Activated CD4-positive, alpha-beta T cell treated with anti-CD3 and anti-CD28 coated beads, Interleukin-2, amount 50 U/mL, for 4 hours (primary cell): ENCODE measurements at regions not wholly inside any gene's neighbourhood (a gene's known extent, or its start where the extent isn't known, plus 50 kb on each side); places are given as distances from the start of the nearest gene placed in this dataset.
"Not testable (repeated sequence)": the region's sequence is repeated elsewhere in the genome, so short reads cannot be mapped to it uniquely, and the experiment has no call there.

Experiments
- DNase-seq, 2 experiments: peaks; one replicate each; pipeline ENCODE4 v3.0.0-alpha.2; 2020

DNA sequence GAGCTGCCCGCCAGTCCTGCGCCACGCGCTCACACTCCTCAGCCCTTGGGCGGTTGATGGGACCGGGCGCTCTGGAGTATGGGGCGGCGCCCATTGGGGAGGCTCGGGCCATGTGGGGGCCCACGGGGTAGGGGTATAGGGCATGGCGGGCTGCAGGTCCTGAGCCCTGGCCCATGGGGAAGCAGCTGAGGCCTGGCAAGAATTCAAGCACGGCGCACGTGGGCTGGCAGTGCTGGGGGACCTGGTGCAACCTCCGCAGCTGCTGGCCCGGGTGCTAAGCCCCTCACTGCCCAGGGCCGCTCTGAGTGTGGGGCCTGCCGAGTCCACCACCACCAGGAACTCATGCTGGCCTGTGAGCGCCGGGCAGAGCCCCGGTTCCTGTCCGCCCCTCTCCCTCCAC is 229.6 kb upstream of the ZNF608 start:
- no peak for DNase-seq

DNA sequence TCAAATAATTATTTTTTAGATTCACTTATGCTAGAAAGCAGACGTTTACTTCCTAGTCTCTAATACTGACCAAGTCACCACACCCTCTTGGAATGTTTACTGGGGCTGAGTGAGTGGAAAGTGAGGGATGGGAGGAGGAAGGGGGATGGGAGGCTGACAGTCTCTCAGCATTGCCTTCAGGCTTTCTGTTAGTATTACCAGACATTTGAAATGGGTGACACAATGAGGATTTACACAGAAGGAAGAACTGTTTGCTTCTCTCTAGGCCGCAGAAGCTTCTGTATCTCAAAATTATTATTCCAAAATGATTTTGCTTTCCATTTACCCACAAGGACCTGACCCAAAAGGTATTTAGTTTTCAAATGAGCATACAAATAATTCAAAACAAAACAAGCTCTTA is 232.8 kb upstream of the ZNF608 start:
- DNase-seq = no peak

DNA sequence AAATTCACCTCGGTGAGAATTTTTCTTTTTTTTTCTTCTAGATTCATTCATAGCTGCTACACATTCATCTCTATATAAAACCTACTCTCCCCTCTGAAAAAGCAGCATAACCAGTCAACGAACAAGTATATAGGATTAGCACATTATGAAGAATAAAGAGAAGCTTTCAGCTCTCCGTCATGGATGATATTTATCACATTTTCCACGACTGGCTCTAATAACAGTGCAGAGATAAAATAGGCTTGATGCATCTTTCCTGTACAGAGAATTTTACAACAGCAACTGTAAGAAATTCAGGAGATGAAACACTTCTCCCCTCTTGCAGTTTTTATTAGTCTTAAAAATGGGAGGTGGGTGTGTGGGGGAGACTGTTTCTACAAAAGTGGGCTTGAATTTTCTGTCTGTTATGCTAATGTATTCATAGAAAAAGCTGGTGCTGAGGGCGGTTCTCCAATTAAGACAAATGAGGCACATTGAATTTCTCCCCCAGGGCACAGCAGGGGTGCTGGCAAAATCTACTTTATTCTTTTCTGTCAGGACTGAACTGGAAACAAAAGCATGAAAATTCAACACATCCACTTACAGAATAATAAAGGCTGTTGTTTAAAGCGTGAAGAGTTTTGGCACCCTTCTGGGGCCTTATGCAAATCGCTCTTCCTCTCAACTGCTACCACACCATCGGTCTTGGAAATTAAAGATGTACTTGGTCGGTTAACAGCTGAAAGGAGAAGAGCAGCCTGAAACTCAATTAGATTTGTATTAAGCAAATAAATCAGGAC is 233.9 kb upstream of the ZNF608 start:
- no peak for DNase-seq

DNA sequence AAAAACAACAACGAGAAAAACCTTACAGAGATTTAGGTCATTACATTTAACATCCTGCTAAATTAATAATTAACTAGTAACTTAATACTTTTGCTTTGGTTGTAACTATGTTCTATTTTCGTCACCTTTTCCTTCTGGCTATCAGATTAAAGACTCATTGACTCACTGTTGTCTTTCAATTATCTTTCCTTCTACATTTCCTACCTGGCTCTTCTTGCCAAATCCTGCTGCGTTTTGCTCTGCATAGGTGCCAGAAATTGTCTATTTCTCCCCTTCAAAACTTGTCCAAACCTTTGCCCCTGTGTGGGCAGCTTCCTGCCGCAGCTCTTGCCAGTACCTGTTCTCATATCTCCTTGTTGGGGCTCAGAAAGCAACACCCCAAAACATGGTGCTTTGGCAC is 235.5 kb upstream of the ZNF608 start:
- no peak for DNase-seq

DNA sequence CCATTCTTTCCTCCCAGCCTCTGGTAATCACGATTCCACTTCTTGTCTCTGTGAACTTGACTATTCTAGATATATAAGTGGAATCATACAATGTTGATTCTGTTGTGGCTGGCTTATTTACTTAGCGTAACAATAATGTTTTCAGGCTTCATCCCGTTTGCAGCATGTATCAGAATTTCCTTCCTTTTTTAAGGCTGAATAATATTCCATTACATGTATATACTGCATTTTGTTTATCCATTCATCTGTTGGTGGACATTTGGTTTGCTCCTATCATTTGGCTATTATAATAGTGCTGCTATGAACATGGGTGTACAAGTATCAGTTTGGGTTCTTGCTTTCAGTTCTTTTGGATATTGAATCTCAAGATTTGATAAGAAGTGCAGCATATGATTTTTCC is 239.7 kb upstream of the ZNF608 start:
- no peak for DNase-seq

DNA sequence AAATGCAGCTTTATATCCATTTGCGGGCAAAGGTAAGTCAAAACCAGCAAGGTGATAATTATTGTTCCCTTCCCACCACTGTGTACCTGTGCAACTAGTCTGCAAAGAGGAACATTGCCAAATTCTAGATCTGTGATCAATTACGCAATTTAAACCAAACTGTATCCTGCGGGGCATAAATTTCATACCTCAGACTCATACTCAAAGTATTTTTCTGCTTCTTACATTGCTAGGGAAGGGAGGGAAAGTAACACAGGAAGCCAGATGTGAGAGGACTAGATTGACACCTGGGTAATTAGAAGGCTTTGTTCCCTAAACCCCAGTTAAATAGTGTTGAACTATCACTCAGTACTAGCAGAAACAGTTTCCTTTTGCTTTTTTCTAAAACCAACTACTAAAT is 240.2 kb upstream of the ZNF608 start:
- DNase-seq = no peak

DNA sequence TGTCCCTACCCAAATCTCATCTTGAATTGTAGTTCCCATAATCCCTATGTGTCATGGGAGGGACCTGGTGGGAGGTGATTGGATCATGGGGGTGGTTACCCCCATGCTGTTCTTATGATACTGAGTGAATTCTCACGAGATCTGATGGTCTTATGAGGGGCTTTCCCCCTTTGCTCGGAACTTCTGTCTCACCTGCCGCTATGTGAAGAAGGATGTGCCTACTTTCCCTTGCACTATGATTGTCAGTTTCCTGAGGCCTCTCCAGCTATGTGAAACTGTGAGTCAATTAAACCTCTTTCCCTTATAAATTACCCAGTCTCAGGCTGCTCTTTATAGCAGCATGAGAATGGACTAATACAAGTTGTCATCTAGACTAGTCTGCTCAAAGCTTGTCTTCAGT is 241.3 kb upstream of the ZNF608 start:
- not testable (repeated sequence) for DNase-seq

DNA sequence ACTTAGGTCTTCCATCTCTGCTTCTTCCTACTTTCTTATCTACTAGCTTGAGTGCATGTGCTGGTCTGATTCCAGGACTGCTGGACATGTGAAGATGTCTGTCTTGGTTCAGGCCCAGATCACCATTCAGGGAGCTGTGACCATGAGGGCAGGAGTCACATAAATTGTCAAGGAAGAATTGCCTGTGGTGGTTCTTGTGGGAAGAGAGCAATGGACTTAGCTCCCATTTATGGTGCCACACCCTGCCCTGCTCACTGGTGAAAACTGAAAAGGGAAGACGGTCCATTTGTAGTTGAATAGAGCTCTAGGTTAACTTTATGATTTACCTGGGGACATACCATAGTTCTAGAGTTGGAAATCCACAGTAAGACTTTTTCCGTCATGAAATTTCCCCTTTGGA is 244.3 kb upstream of the ZNF608 start:
- DNase-seq = no peak

DNA sequence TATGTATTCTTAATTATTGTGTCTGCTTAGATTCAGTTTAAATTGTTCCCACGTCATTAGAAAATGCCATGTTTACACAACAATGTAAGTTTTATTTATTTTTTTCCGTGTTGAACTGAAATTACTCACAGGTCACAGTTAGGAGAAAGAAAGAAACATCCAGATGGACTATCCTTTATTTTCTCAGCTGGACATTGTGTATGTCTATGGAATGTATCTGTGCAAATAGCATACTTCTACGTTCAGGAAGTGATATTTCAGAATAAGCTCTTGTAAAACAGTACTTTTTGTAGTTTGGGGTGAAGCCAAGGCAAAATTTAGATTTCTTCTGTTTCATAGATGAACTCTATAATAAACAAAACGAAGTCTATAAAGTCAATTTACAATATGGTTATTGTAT is 249.0 kb upstream of the ZNF608 start:
- no peak for DNase-seq

DNA sequence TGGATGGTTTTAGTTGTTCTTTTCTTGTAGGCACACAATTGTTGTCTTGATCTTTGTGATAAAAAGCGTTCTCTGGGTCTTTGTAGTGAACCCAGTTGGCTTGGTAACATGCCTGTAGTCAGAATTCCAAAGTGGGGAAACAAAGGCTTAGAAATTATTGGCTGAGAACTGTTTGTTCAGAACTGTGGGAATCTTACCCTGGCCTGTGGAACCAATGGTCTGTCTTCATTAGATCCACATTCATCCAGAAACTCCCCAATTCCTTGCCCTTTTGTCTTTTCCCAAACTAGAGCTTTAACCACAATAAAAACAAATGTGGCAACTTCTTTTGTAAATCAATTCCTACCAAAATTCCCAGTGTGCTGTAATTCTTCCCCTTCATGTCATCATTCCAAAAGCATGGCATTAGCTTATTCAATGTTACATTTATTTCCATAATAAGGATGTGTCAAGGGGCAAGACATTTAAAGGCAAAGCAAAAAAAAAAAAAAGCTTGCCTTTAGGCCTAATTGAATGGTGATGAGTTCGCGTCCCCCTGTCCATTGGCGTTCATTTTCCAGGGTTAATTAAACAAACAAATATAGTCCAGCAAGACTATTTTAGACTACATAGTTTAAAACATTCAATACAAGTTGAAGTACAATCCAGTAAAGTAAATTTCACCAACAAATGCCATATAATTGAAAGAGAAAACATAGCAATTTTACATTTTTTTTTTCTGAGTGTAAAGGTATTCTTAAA is 249.8 kb upstream of the ZNF608 start:
- DNase-seq = no peak

DNA sequence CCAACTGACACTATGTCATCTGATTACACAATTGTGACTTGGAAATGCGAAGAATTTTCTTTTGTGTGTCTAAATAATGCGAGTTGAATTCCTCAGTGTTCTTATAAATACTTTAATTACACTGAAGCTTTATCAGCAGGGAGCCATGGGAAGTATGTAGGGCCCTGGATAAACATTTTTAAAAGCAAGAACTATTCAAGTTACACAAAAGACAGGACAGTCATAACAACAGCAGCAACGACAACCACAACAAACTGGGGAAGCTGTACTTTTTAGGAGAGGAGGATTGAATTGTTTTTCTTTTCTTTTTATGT is 250.3 kb upstream of the ZNF608 start:
- DNase-seq = no peak

DNA sequence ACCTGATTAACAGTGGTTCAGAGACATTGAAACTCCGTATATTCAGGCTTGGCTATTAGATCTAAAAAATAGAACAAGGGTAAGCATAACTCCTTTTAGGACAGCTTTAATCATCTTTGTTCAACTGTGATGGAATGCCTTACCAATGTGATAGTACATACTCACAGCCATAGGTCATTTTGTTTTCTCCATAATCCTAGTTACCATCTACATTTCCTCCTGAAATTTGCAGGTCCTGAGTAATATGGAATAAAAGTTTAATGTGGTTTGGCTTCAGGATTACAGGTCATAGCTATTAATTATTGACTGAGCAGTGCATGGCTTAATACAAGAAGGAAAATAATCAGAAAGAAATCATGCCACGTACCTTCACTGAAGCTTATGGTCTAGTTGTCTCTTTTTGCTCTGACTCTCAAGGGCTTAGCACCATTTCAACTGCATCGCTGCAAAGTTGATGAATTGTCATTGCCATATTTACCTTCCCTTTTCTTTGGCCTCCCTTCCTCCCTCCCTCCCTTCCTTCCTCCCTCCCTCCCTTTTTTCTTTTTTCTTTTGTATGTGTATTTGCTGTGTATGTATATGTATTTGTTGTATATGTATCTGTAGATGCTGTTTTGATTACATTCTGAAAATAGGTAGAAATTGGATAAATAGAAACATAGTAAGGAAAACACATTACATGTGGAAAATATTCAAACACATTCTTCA is 250.9 kb upstream of the ZNF608 start:
- DNase-seq = no peak

DNA sequence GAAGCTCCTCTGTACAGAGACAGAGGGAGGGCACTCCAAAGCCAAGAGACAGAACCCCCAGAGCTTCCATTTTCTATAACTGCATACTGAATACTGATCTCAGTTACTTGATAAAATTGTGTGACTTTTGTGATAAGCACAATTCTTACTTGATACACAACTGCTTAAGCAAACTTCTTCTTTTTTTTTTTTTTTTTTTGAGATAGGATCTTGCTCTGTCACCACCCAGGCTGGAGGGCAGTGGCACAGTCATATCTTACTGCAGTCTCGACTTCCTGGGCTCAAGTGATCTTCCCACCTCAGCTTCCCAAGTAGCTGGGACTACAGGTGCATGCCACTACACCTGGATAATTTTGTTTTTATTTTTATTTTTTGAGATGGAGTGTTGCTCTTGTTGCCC is 252.1 kb upstream of the ZNF608 start:
- no peak for DNase-seq

DNA sequence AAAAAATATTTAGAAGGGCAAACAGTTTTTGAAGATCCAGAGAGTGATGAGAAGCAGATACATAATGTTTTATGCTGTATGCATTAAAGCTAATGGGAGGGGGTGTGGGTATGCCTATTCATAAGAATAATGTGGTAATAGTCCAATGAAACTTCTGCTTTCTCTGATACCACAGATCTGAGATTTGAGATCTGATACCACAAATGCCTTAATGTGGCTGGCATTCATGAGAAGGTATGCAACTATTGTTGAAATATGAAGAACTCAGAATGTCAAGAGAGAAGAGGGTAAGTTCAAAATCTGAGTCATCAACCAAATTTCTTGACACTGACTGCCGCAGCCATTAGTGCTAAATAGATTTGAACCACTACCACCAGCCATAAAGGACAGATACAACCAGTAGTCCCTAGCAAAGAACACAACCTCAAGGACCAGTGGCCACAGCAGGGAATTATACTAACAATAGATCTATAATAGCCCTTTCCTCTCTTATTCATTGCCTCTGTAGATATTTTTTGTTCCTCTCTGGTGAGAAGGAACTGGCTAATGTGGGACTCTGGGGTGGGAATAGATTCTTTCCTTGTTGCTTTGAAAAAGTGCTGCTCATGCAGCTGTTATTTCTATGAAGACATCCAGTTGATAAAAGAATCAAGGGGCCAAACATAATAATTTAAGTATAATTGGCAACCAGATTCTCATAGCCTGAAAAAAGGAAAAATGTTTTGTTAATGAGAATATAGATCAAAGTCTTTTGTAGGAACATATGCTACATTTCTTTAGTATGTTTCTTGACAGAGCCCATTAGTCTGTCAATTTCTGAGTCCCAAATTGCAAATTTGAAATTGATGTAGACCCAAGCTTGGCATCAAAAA is 256.5 kb upstream of the ZNF608 start:
- DNase-seq = no peak

DNA sequence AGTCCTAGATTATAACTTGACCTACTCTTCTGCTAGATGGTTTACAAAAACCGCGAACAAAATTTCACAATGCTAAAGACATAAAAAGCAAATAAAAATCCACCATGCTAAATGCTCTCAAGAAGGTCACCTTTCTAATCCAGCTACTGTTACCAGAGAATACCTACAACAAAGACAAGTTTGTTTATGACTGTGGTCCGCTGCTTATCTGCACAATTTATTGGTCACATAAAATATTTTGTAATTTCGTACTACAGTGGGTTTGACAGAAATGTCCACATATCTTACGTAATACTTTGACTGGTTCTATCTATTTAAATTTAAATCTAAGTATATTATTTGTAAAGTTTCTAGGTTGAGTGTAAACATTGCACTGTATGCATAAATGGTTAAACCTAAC is 257.6 kb upstream of the ZNF608 start:
- DNase-seq = no peak

DNA sequence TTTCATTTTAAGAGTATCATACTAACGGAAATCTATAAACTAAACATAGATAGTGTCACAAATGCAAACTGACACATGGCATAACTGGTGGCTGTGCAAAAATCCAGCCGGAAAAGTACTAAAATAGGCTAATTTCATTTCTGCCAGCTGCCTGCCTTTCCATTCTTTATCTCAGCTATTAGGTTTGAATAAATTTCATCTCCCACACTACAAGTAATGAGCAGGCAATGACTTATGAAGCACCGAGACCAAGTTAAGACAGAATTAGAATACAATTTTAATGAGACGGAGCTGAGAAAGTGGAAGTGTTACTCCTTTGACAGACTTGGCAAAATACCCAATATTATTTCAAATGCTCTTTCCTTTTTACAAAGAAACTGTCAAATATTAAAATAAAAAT is 258.8 kb upstream of the ZNF608 start:
- DNase-seq = no peak

DNA sequence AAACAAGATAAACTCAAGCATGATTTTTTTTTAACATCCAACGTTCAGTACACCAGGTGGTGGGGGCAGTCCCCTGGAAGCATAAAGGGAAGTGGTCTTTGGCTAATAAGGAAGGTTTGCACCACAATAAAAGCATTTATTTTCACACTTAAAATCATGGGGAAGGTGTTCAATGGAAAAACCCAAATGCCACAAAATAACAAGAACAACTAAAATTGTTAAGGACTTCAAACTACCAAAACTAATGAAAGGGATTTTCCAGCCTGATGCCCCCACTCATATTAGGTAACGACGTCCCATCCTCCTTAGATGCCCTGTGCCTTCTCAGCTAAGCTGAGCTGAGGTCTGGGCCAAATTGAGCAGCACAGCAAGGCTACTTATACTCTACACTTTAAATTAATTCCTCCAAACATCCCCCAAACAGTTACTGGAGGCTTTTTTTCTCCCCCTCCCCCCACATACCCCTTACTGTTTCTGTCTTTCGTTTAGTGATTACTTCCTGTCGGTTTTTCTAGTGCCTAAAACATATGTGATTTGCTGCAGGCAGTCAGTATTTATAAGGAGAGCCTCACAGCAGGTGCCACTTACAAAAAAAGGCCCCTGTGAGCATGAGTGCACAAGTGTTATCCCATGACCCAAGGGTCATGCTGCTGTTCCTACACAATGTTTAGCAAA is 259.7 kb upstream of the ZNF608 start:
- no peak for DNase-seq

DNA sequence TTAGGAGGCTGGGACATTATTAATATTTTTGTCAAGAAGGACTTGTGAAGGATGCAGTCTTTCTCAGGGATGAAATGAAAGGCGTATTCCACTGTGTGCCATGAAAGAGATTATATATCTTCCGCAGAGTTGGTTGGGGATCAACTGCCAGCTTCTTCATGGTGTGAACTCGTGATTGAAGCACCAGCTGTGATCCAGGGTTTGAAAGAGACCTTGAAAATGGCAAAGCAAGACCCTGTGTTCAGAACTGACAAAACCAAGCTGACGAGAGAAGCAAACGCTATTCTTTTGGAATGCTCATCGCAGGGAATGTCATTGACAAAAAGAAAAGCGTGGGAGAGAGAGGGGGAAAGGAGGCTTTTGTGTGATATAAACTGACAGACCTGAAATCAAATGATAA is 263.9 kb upstream of the ZNF608 start:
- DNase-seq = no peak

DNA sequence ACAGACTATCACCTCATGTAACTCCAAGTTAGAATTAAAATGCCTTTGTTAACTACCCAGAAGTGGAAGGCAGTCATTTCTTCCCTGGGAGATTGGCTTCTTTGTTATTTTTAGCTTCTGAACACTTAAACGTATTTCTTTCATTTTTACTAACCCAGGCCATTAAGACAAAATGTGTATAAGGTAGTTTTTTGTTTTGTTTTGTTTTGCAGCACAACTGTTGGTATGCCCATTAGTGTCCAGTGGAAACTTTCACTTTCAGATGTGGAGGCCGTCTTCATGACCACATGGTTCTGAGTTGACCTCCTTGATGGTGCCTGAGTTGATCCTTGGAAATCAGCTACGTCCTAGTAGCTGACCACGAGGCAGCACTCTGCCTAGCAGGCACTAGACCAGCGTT is 264.6 kb upstream of the ZNF608 start:
- no peak for DNase-seq

DNA sequence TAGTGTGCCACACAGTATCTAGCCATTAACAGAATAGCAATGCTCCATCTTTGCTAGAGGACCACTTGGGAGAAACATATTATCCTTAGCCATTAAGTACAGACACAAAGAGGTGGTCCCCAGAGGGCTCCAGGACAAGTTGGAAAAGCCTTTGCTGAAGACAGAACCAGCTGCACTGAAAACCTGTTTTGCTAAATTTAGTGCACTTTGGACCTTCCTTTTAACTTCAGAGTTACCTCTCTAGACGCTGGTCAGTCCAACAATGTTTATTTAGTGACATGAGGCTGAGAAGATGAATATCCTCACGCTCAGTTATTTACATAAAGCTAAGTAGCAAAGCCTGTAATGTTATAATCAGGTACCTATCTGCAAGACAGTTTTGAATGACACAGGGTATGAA is 265.0 kb upstream of the ZNF608 start:
- DNase-seq = no peak

DNA sequence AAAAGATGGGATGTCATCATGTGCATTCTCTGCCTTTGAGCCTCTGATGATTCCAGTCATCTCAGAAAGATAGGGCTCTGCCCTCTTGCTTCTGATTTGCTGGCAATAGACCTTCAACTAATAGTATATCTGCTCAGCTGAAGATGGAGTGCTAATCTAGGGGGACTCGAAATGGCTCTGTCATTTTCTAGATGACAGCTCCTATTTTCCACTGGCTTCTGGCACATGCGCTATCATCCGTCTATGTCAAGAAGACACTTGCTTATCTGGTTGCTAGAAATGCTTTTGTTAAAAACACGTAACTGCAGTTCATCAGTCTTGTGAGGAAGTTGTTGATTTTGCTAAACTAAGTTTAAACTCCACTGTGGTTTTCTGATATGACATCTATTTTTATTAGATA is 265.5 kb upstream of the ZNF608 start:
- no peak for DNase-seq

DNA sequence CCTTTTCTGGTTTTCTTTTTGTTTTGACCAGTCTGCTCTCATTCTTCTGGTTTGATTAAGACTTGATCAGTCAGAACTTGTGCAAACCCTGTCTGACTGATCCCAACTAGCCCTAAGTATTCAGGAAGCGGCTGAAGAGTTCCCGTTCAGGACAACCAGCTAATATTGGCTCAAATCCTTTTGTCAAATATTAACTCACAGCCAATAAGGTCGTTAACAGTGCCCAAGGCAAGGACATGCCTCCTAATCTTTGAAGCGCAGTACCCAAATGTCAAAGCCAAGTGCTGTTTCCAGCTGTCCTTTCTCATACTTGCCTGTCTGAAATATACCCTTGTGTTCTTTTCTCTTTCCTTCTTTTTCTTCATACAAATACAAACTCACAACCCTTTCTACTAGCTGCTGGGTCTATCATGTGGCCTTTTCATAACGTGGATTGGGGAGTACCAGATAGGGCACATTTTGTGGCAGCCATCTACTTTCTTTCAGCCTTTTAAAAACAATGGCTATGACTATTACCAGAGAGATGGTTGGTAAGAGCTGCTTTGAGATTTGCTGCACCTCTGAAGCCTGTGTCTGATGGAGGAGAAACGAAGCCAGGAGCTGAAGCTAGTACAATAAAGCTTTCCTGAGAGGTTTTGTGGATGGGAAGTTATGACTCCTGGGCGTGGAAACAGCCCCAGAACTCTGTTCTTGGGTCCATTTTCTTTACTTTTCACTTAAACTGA is 266.4 kb upstream of the ZNF608 start:
- DNase-seq = no peak
